ENCODE measurements at regions not wholly inside any gene's neighbourhood (a gene's known extent, or its start where the extent isn't known, plus 50 kb on each side); places are given as distances from the start of the nearest gene placed in this dataset.

DNA sequence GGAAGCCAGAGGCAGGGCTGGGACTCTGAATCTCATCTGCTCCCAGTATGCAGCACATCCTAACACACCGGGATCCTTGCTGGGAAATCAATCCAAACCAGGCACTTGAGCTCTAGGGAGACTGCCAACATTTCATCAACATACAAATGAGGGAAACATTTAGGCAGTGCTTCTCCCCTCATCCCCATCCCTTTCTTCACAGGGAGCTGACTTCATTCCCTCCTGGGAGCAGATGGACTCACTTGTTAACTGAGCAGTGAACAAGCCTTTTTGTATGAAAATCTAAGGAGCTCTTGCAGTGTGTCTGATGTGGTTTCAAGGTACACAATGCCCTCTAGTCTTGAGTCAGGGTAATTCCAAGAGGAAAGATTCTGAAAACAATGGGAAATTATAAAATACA lies 96.3 kb downstream of the TMEM114 start:
- 19% methylated on average over 1 of the region's 1 CpG for WGBS
- no peak for DNase-seq (ENCODE audit: low spot score)
- intact Hi-C loops (cut with DNase I): no loop called here
- TF ChIP-seq POLR2AphosphoS5 (IDR thresholded peaks at IDR 0.05) (no peak), POLR2A (IDR thresholded peaks at IDR 0.05) (no peak)
- TF ChIP-seq, protein P1, sequence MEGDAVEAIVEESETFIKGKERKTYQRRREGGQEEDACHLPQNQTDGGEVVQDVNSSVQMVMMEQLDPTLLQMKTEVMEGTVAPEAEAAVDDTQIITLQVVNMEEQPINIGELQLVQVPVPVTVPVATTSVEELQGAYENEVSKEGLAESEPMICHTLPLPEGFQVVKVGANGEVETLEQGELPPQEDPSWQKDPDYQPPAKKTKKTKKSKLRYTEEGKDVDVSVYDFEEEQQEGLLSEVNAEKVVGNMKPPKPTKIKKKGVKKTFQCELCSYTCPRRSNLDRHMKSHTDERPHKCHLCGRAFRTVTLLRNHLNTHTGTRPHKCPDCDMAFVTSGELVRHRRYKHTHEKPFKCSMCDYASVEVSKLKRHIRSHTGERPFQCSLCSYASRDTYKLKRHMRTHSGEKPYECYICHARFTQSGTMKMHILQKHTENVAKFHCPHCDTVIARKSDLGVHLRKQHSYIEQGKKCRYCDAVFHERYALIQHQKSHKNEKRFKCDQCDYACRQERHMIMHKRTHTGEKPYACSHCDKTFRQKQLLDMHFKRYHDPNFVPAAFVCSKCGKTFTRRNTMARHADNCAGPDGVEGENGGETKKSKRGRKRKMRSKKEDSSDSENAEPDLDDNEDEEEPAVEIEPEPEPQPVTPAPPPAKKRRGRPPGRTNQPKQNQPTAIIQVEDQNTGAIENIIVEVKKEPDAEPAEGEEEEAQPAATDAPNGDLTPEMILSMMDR (IDR thresholded peaks at IDR 0.05): no peak
- no peak overlapping the region for H3K4me3 ChIP-seq
- H3K9me3 ChIP-seq: no peaks in the 10 kb centered on the region
- no peak overlapping the region for H3K27ac ChIP-seq
- no peaks in the 10 kb centered on the region for H3K27me3 ChIP-seq (replicated peaks; ENCODE audit: insufficient read depth)
- H3K36me3 ChIP-seq: no peaks in the 10 kb centered on the region
- no peaks in the 10 kb centered on the region for H3K4me1 ChIP-seq (replicated peaks)

DNA sequence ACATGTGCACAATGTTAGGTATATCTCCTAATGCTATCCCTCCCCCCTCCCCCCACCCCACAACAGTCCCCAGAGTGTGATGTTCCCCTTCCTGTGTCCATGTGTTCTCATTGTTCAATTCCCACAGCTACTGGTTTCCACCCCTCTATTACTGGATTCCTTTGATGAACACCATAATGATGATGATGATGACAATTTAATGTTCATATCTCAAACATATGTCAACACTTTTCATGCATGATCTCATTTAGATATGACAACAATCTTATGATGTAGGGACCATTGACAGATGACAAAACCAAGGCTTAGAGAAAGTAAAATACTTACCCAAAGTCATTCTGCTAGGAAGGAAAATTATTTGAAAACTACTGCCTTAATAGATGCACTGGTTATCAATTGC lies 97.6 kb downstream of the TMEM114 start:
- H3K9me3 ChIP-seq: no peaks in the 10 kb centered on the region
- intact Hi-C loops (cut with DNase I): no loop called here
- H3K4me1 ChIP-seq (replicated peaks): no peaks in the 10 kb centered on the region
- no peaks in the 10 kb centered on the region for H3K27me3 ChIP-seq (replicated peaks; ENCODE audit: insufficient read depth)
- no peak overlapping the region for H3K4me3 ChIP-seq
- no peak overlapping the region for H3K27ac ChIP-seq
- no peak for DNase-seq (ENCODE audit: low spot score)
- no peaks in the 10 kb centered on the region for H3K36me3 ChIP-seq
- TF ChIP-seq, protein P1 (IDR thresholded peaks at IDR 0.05): no peak
- TF ChIP-seq POLR2AphosphoS5 (IDR thresholded peaks at IDR 0.05): no peak
- TF ChIP-seq POLR2A (IDR thresholded peaks at IDR 0.05): no peak

DNA sequence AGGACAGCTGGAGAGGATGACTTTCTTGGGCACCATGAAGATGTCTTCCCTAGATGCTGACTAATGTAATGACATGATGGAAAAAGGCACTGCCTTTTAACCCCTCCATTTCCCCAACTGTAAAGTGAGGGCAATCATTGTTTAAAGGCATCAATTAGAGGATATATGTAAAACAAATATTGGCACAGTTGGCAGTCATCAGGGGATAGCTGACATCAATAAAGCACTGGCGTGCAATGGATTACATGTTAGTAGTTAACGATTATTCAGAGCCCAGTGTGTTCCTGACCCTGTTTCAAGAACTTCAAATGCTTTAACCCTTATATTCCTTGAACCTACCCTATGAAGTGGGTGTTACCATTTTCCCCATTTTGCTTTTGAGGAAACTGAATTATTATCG lies 100.7 kb downstream of the TMEM114 start:
- H3K9me3 ChIP-seq: no peaks in the 10 kb centered on the region
- DNase-seq (ENCODE audit: low spot score): no peak
- H3K27me3 ChIP-seq (replicated peaks; ENCODE audit: insufficient read depth): no peaks in the 10 kb centered on the region
- H3K4me1 ChIP-seq (replicated peaks): no peaks in the 10 kb centered on the region
- no peaks in the 10 kb centered on the region for H3K36me3 ChIP-seq
- H3K4me3 ChIP-seq: no peak overlapping the region
- TF ChIP-seq, protein P1 (IDR thresholded peaks at IDR 0.05): no peak
- TF ChIP-seq POLR2AphosphoS5 (IDR thresholded peaks at IDR 0.05) (no peak), POLR2A (IDR thresholded peaks at IDR 0.05) (no peak)
- H3K27ac ChIP-seq: no peak overlapping the region
- intact Hi-C loops (cut with DNase I): no loop called here
- WGBS: 41% methylated on average over 3 of the region's 3 CpGs

DNA sequence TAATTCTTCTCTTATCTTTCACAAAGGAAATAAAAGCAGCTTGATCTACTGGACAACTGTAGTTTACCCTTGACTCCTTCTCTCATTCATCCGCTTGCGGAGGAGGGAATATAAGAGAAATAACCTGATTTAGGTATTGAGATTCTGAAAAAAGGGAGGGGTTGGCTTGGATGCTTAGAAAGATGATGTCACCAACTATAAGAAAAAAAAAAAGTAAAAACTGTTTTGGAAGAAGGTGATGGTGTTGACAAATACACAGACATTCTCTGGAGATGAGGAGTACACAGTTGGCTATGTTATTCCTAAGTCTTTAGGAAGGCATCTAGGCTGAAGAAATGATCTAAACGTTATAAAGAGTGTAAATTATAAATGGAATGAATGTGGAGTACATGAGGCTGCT lies 103.3 kb downstream of the TMEM114 start:
- Histone ChIP-seq H3K27ac (no peak overlapping the region), H3K27me3 (replicated peaks; ENCODE audit: insufficient read depth) (no peaks in the 10 kb centered on the region), H3K4me3 (no peak overlapping the region), H3K9me3 (no peaks in the 10 kb centered on the region), H3K4me1 (replicated peaks) (no peaks in the 10 kb centered on the region), H3K36me3 (no peaks in the 10 kb centered on the region)
- no peak for DNase-seq (ENCODE audit: low spot score)
- 82% methylated on average over 3 of the region's 3 CpGs for WGBS
- TF ChIP-seq, protein P1 (IDR thresholded peaks at IDR 0.05): no peak
- TF ChIP-seq POLR2AphosphoS5 (IDR thresholded peaks at IDR 0.05) (no peak), POLR2A (IDR thresholded peaks at IDR 0.05) (no peak)
- intact Hi-C loops (cut with DNase I): no loop called here

DNA sequence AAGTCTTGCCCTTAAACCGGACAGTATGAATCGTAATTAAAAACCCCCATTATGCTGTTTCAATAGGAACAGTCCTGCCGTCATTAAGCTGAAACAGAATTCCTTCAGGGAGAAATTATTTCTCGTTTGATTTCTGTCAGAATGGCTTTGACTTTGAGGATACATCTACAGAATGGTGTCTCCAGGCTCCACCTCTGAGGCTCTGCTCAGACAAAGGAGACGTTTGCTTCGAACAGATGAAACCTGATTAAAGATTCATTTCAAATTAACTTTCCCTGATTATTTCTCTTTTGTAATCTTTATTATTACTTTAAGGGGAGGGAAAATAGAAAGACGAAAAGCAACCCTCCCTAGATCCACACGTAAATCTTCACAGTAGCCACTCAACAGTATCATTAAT lies 106.9 kb downstream of the TMEM114 start:
- WGBS: 68% methylated on average over 8 of the region's 8 CpGs

More for the DNA sequence above, 106.9 kb downstream of the TMEM114 start:
- Histone ChIP-seq H3K4me1 (replicated peaks) (no peaks in the 10 kb centered on the region), H3K4me3 (no peak overlapping the region), H3K9me3 (no peaks in the 10 kb centered on the region), H3K27me3 (replicated peaks; ENCODE audit: insufficient read depth) (no peaks in the 10 kb centered on the region), H3K36me3 (no peaks in the 10 kb centered on the region), H3K27ac (no peak overlapping the region)
- no peak for DNase-seq (ENCODE audit: low spot score)
- intact Hi-C loops (cut with DNase I): no loop called here
- TF ChIP-seq, protein P1 (IDR thresholded peaks at IDR 0.05): no peak
- TF ChIP-seq POLR2AphosphoS5 (IDR thresholded peaks at IDR 0.05) (no peak), POLR2A (IDR thresholded peaks at IDR 0.05) (no peak)
